ENCODE measurements at regions not wholly inside any gene's neighbourhood (a gene's known extent, or its start where the extent isn't known, plus 50 kb on each side); places are given as distances from the start of the nearest gene placed in this dataset.

- H3K4me3 ChIP-seq (ENCODE audit: low read depth, low read length), result no peak overlapping the region
- TF ChIP-seq, protein P1, sequence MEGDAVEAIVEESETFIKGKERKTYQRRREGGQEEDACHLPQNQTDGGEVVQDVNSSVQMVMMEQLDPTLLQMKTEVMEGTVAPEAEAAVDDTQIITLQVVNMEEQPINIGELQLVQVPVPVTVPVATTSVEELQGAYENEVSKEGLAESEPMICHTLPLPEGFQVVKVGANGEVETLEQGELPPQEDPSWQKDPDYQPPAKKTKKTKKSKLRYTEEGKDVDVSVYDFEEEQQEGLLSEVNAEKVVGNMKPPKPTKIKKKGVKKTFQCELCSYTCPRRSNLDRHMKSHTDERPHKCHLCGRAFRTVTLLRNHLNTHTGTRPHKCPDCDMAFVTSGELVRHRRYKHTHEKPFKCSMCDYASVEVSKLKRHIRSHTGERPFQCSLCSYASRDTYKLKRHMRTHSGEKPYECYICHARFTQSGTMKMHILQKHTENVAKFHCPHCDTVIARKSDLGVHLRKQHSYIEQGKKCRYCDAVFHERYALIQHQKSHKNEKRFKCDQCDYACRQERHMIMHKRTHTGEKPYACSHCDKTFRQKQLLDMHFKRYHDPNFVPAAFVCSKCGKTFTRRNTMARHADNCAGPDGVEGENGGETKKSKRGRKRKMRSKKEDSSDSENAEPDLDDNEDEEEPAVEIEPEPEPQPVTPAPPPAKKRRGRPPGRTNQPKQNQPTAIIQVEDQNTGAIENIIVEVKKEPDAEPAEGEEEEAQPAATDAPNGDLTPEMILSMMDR (IDR thresholded peaks at IDR 0.05; ENCODE audit: insufficient read depth, low read depth, low read length, missing control alignments), result no peak
- DNase-seq (ENCODE audit: low read depth), result peak; percentile 41
Observed at GRCh38 chr22:22410121-22410520, 98.4 kb downstream of the ZNF280B start.

DNA sequence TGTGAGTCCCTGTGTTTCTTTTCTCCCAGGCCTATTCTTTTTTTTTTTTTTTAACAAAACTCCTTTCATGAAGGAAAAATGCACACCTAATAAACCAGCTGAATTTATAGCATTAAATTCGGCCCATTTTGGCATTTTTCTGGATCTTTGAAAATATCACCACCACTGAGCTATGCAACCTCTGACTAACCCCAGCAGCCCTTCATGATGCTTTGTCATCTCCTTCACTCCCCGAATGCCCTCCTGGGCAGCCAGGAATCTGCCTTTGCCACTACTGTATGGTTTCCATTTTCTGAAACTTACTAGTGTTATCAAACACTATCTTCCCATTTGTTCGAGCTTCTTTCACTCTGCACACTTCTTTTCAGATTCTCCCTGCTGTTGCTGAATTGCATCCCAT lies 97.9 kb downstream of the ZNF280B start:
- TF ChIP-seq, protein P1 (IDR thresholded peaks at IDR 0.05; ENCODE audit: insufficient read depth, low read depth, low read length, missing control alignments), result no peak
- H3K4me3 ChIP-seq (ENCODE audit: low read depth, low read length), result no peak overlapping the region
- no peak for DNase-seq (ENCODE audit: low read depth)

DNA sequence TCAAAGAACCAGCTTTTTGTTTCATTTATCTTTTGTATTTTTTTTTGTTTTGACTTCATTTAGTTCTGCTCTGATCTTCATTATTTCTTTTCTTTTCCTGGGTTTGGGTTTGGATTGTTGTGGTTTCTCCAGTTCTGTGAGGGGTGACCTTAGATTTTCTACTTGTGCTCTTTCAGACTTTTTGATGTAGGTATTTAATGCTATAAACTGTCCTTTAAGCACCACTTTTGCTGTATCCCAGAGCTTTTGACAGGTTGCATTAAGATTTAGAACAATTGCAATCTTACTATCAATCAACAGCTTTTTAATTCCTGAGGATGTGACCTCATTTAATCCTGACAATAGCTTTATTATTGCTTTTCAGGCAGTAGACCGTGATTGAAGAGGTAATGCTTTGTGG lies 94.3 kb downstream of the ZNF280B start:
- no peak overlapping the region for H3K4me3 ChIP-seq (ENCODE audit: low read depth, low read length)
- TF ChIP-seq, protein P1 (IDR thresholded peaks at IDR 0.05; ENCODE audit: insufficient read depth, low read depth, low read length, missing control alignments), result no peak
- no peak for DNase-seq (ENCODE audit: low read depth)

DNA sequence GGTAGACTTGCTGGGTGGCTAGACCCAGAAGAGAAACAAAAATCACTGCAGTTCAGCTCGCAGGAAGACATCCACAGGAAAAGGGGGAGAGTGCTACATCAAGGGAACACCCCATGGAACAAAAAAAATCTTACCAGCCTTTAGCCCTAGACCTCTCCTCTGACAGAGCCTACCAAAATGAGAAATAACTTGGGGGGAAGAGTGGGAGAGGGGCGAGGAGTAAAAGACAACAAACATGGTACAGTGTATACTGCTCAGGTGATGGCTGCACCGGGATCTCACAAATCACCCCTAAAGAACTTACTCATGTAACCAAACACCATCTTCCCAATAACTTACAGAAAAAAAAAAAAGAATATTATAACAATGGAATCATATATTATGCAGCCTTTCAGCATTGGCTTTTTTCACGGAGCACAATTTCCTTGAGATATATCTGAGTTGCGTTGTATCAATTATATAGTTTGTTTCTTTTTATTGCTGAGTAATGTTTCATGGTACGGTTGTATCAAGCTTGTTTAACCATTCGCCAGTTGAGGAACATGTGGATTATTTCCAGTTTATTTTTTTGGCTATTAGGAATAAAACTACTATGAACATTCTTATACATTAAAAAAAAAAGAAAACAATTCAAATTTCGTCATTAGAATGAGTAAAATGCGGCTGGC lies 90.9 kb downstream of the ZNF280B start:
- TF ChIP-seq, protein P1 (IDR thresholded peaks at IDR 0.05; ENCODE audit: insufficient read depth, low read depth, low read length, missing control alignments), result no peak
- H3K4me3 ChIP-seq (ENCODE audit: low read depth, low read length), result no peak overlapping the region
- DNase-seq (ENCODE audit: low read depth), result no peak

GRCh38 chr22:22418163-22418549 lies 90.4 kb downstream of the ZNF280B start:
- H3K4me3 ChIP-seq (ENCODE audit: low read depth, low read length), result no peak overlapping the region
- TF ChIP-seq, protein P1 (IDR thresholded peaks at IDR 0.05; ENCODE audit: insufficient read depth, low read depth, low read length, missing control alignments), result no peak
- no peak for DNase-seq (ENCODE audit: low read depth)

- TF ChIP-seq, protein P1 (IDR thresholded peaks at IDR 0.05; ENCODE audit: insufficient read depth, low read depth, low read length, missing control alignments), result no peak
- DNase-seq (ENCODE audit: low read depth), result no peak
- no peak overlapping the region for H3K4me3 ChIP-seq (ENCODE audit: low read depth, low read length)
Observed at GRCh38 chr22:22418957-22419356, 89.6 kb downstream of the ZNF280B start.

DNA sequence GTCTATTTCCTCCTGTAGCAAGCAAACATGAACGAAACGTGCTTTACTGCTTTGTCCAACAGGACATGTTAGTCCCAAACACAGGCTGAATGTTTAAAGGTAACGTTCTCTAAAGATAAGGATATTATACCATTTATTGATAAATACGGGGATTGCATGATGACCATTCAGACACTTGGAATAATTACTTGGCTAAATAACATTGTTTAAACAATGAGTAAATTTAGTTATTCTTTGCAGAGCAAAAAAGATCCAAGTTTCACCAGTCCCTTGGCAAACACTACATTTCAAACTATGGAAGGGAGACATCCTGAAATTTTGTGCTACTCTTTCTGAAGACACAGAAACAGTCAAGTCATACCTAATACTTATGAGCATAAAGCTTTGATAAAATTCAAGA lies 88.0 kb downstream of the ZNF280B start:
- DNase-seq (ENCODE audit: low read depth), result no peak
- TF ChIP-seq, protein P1 (IDR thresholded peaks at IDR 0.05; ENCODE audit: insufficient read depth, low read depth, low read length, missing control alignments), result no peak
- no peak overlapping the region for H3K4me3 ChIP-seq (ENCODE audit: low read depth, low read length)
